Keratinocyte (primary cell): ENCODE measurements at regions not wholly inside any gene's neighbourhood (a gene's known extent, or its start where the extent isn't known, plus 50 kb on each side); places are given as distances from the start of the nearest gene placed in this dataset.
A peak's percentile ranks its signal among the peaks of the same experiment; 100 is the strongest.

Source experiments
- DNase-seq: peaks from one replicate; pipeline ENCODE4 v3.0.0-alpha.2; 2011; ENCODE audit warnings: low read depth, missing footprints, low spot score
- FAIRE-seq: peaks from 2 replicates; lab custom pipeline; 2011; peaks lifted over from hg19 to GRCh38; lab: Jason Lieb, UNC
- H2AFZ ChIP-seq: 2 replicates; pipeline ENCODE4 v1.6.0; 2012; ENCODE audit warnings: low read length, control low read depth, inconsistent platforms; ENCODE audit not compliant: control insufficient read depth
- H3K27ac ChIP-seq: 2 replicates; pipeline ENCODE4 v1.5.1; 2011; ENCODE audit warnings: low read length; ENCODE audit not compliant: control insufficient read depth, insufficient read depth
- H3K27me3 ChIP-seq: 3 replicates; pipeline ENCODE4 v1.6.0; 2011; ENCODE audit warnings: low read length; ENCODE audit not compliant: control insufficient read depth, insufficient read depth; ENCODE audit errors: extremely low read depth
- H3K36me3 ChIP-seq, 2 experiments: 2 replicates in 1 of 2; 3 replicates in 1 of 2; pipeline ENCODE4 v1.5.1; 2011; ENCODE audit warnings: low read length in 2 of 2, mild to moderate bottlenecking in 1 of 2; ENCODE audit not compliant: control insufficient read depth in 2 of 2, insufficient read depth in 2 of 2; ENCODE audit errors: extremely low read depth in 1 of 2
- H3K4me1 ChIP-seq: 3 replicates; pipeline ENCODE4 v1.5.1; 2011; ENCODE audit warnings: low read length; ENCODE audit not compliant: control insufficient read depth, insufficient read depth; ENCODE audit errors: extremely low read depth
- H3K4me2 ChIP-seq: 3 replicates; pipeline ENCODE4 v1.6.0; 2011; ENCODE audit warnings: low read depth, low read length; ENCODE audit not compliant: control insufficient read depth, insufficient read depth; ENCODE audit errors: extremely low read depth
- H3K4me3 ChIP-seq, 3 experiments: fragments of 200-600 bp in 1 of 3; sonication (generic) in 1 of 3; 2 replicates in 2 of 3; 3 replicates in 1 of 3; pipeline ENCODE4 v1.5.1; 2011 to 2016; ENCODE audit warnings: low read length in 3 of 3, mild to moderate bottlenecking in 3 of 3, control low read depth in 2 of 3, inconsistent platforms in 1 of 3, low read depth in 1 of 3, mixed read lengths in 1 of 3, mixed run types in 1 of 3, moderate library complexity in 1 of 3; ENCODE audit not compliant: control insufficient read depth in 2 of 3, insufficient read depth in 2 of 3; ENCODE audit errors: extremely low read depth in 1 of 3
- H3K79me2 ChIP-seq: 2 replicates; pipeline ENCODE4 v1.6.0; 2012; ENCODE audit warnings: low read length; ENCODE audit not compliant: control insufficient read depth, insufficient read depth
- H3K9ac ChIP-seq: 3 replicates; pipeline ENCODE4 v1.6.0; 2011; ENCODE audit warnings: low read length; ENCODE audit not compliant: control insufficient read depth, insufficient read depth; ENCODE audit errors: extremely low read depth
- H3K9me1 ChIP-seq: 3 replicates; pipeline ENCODE4 v1.6.0; 2011; ENCODE audit warnings: low read length; ENCODE audit not compliant: control insufficient read depth, insufficient read depth; ENCODE audit errors: extremely low read depth
- H3K9me3 ChIP-seq: 2 replicates; pipeline ENCODE4 v1.5.1; 2012; ENCODE audit warnings: low read depth, low read length; ENCODE audit not compliant: control insufficient read depth
- H4K20me1 ChIP-seq: 3 replicates; pipeline ENCODE4 v1.6.0; 2011; ENCODE audit warnings: low read length; ENCODE audit not compliant: control insufficient read depth, insufficient read depth; ENCODE audit errors: extremely low read depth
- EZH2 ChIP-seq: IDR thresholded peaks from one replicate; pipeline ENCODE4 v1.6.1; 2012; ENCODE audit warnings: inconsistent platforms, mild to moderate bottlenecking, low read length, moderate library complexity
- dilution Hi-C: fragments of 300-500 bp; cut with MboI; formaldehyde crosslinking; loops from one replicate; pipeline ENCODE4 v1.7.0; 2020; ENCODE audit warnings: low sequenced_read_pairs; ENCODE audit not compliant: extremely low pct_ligation_motif_present
- TF ChIP-seq, protein P1 (sequence below), 3 experiments: IDR thresholded peaks in 1 of 3; conservative IDR thresholded peaks in 1 of 3; optimal IDR thresholded peaks in 1 of 3; 2 replicates in 2 of 3; 3 replicates in 1 of 3; pipeline versions ENCODE3 to v1.5.1; 2011; ENCODE audit warnings: low read length in 3 of 3, mild to moderate bottlenecking in 3 of 3, moderate library complexity in 2 of 3, control low read depth in 1 of 3, inconsistent platforms in 1 of 3; ENCODE audit not compliant: insufficient read depth in 2 of 3; ENCODE audit errors: extremely low read depth in 1 of 3

DNA sequence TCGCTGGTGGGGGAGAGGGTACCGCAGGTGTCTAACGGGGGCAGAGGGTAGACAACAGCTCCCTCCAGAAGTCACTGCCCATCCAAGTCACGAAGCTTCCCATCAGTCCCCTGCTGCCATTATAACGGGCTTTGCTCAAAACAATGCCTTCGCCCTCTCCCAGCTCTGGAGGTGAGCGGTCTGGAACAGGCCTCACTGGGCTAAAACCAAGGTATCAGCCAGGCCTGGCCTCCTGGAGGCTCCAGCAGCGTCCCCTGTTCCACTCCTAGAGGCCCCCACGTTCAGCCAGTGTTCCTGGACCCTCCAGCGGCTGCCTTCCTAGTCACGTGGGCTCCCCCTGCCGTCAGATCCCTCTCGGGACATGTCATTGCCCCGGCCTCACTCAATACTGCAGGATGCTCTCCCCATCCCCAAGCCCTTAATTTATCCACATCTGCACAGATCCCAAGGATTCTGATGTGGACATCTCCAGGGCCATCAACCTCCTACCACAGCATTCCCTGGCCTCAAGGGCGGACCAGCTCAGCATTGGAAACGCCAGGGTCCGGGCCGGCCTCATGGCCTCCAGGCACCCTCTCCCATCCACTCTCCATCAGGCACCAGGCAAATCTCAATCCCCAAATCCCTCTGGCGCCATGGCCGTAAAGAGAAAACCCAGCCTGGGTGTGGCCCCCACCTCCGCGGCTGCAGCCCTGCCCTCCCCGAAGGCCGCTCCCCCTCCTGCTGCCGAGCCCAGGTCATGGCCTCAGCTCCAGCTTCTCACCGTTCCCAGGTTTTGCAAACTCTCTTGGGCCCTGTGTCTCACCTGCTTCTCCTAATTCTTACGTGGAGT, 104.1 kb upstream of the FAM20C start:
- Histone ChIP-seq H3K9ac (no peak overlapping the region), H3K4me3 (no peak overlapping the region), H4K20me1 (no peaks in the 10 kb centered on the region), H2AFZ (no peak overlapping the region), H3K4me1 (peaks cover 31% of the 10 kb centered on the region), H3K4me2 (peak overlapping the region; percentile 4), H3K27ac (no peak overlapping the region), H3K36me3 (no peaks in the 10 kb centered on the region), H3K9me1 (no peaks in the 10 kb centered on the region), H3K27me3 (peaks cover 15% of the 10 kb centered on the region), H3K9me3 (no peaks in the 10 kb centered on the region), H3K79me2 (no peaks in the 10 kb centered on the region)
- FAIRE-seq = no peak
- dilution Hi-C loops = no loop called here
- DNase-seq = no peak
- TF ChIP-seq, protein P1, sequence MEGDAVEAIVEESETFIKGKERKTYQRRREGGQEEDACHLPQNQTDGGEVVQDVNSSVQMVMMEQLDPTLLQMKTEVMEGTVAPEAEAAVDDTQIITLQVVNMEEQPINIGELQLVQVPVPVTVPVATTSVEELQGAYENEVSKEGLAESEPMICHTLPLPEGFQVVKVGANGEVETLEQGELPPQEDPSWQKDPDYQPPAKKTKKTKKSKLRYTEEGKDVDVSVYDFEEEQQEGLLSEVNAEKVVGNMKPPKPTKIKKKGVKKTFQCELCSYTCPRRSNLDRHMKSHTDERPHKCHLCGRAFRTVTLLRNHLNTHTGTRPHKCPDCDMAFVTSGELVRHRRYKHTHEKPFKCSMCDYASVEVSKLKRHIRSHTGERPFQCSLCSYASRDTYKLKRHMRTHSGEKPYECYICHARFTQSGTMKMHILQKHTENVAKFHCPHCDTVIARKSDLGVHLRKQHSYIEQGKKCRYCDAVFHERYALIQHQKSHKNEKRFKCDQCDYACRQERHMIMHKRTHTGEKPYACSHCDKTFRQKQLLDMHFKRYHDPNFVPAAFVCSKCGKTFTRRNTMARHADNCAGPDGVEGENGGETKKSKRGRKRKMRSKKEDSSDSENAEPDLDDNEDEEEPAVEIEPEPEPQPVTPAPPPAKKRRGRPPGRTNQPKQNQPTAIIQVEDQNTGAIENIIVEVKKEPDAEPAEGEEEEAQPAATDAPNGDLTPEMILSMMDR (optimal IDR thresholded peaks at IDR 0.05 in 1 of 3, IDR thresholded peaks at IDR 0.05 in 1 of 3, conservative IDR thresholded peaks at IDR 0.05 in 1 of 3; ENCODE audit: extremely low read depth in 1 of 3, insufficient read depth in 2 of 3, low read length in 3 of 3) = no peak
- TF ChIP-seq EZH2 = no peak

DNA sequence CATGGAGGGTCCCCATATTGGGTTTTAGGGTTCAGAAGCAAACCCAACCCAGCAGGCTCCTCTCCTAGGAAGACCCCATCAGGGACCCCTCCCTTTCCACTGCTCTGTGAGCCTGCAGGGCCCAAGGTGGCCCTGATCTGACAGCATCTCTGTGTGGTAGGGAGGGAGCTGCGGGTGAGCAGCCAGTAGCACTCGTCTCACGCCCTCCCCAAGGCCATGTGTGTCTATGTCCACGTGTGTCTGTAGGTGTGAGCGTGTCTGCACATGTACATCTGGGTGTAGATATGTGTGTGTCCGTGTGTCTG, 103.5 kb upstream of the FAM20C start:
- dilution Hi-C loops = no loop called here
- FAIRE-seq (no peak), DNase-seq (peak; percentile 21)
- Histone ChIP-seq H4K20me1 (no peaks in the 10 kb centered on the region), H3K27me3 (peaks cover 13% of the 10 kb centered on the region), H3K79me2 (no peaks in the 10 kb centered on the region), H3K9me1 (no peaks in the 10 kb centered on the region), H3K36me3 (no peaks in the 10 kb centered on the region), H3K4me2 (peak overlapping the region; percentile 4), H3K27ac (no peak overlapping the region), H2AFZ (no peak overlapping the region), H3K4me3 (no peak overlapping the region), H3K4me1 (peaks cover 32% of the 10 kb centered on the region), H3K9ac (no peak overlapping the region), H3K9me3 (no peaks in the 10 kb centered on the region)
- TF ChIP-seq, protein P1 (optimal IDR thresholded peaks at IDR 0.05 in 1 of 3, IDR thresholded peaks at IDR 0.05 in 1 of 3, conservative IDR thresholded peaks at IDR 0.05 in 1 of 3; ENCODE audit: extremely low read depth in 1 of 3, insufficient read depth in 2 of 3, low read length in 3 of 3) = no peak
- TF ChIP-seq EZH2 = no peak
